K562 (cell line): ENCODE measurements at regions not wholly inside any gene's neighbourhood (a gene's known extent, or its start where the extent isn't known, plus 50 kb on each side); places are given as distances from the start of the nearest gene placed in this dataset.

ENCODE experiments used
- ATAC-seq: fragments of 200-7000 bp; cut with Tn5 transposase; 3 replicates; pipeline ENCODE4 v1.9.1; 2020; ENCODE audit warnings: moderate library complexity
- BruUV-seq: library from RNA; stranded (reverse); fragments of 400-500 nt; replicated peaks from 2 replicates; lab custom pipeline; 2021; lab: Mats Ljungman, UMichigan
- CTCF ChIA-PET: fragments of 300-600 bp; formaldehyde crosslinking; extraction: SDS; loops from one replicate; lab custom pipeline; 2021; ENCODE audit warnings: low intra/inter-chr PET ratio; lab: Yijun Ruan, JAX
- POLR2A ChIA-PET: fragments of 300-600, 350-650 bp; sonication (Branson Sonifier 250); formaldehyde crosslinking; extraction: SDS; loops from one replicate; lab custom pipeline; 2021; ENCODE audit warnings: antibody characterized with exemption, inconsistent platforms; lab: Yijun Ruan, JAX
- DNase-seq, 4 experiments: peaks; one replicate each; pipeline versions ENCODE4 v3.0.0 to v3.0.0-alpha.2; 2011 to 2018; ENCODE audit warnings: low spot score in 3 of 4, mixed read lengths in 3 of 4; ENCODE audit errors: extremely low read depth in 1 of 4
- FAIRE-seq: peaks from 2 replicates; lab custom pipeline; 2011; peaks lifted over from hg19 to GRCh38; lab: Jason Lieb, UNC
- H2AFZ ChIP-seq: 2 replicates; pipeline ENCODE4 v1.6.0; 2011; ENCODE audit warnings: low read depth, low read length, control low read depth, inconsistent platforms
- H3K27ac ChIP-seq: fragments of 200-600 bp; 3 replicates; pipeline ENCODE4 v1.8.0; 2011; ENCODE audit warnings: low read depth, mild to moderate bottlenecking, control low read depth, inconsistent platforms, low read length, moderate library complexity, mixed read lengths; ENCODE audit errors: extremely low read depth
- H3K27me3 ChIP-seq, 2 experiments: fragments of 300-600 bp in 1 of 2; 2 replicates in 1 of 2; 3 replicates in 1 of 2; pipeline versions ENCODE4 v1.6.0 to v1.8.0; 2011; ENCODE audit warnings: inconsistent platforms in 2 of 2, low read length in 2 of 2, mild to moderate bottlenecking in 1 of 2, mixed read lengths in 1 of 2, moderate library complexity in 1 of 2; ENCODE audit not compliant: control insufficient read depth in 2 of 2, insufficient read depth in 2 of 2
- H3K36me3 ChIP-seq: fragments of 300-600 bp; 3 replicates; pipeline ENCODE4 v1.8.0; 2011; ENCODE audit warnings: mild to moderate bottlenecking, low read length, inconsistent platforms; ENCODE audit not compliant: control insufficient read depth, insufficient read depth
- H3K4me1 ChIP-seq, 2 experiments: fragments of 200-600 bp in 1 of 2; replicated peaks in 1 of 2; 2 replicates in 1 of 2; 3 replicates in 1 of 2; pipeline versions ENCODE4 v1.5.1 to v1.8.0; 2011; ENCODE audit warnings: inconsistent platforms in 2 of 2, low read length in 2 of 2, mild to moderate bottlenecking in 1 of 2, mixed read lengths in 1 of 2, moderate library complexity in 1 of 2; ENCODE audit not compliant: control insufficient read depth in 2 of 2, insufficient read depth in 2 of 2
- H3K4me2 ChIP-seq: 2 replicates; pipeline ENCODE4 v1.6.1; 2011; ENCODE audit warnings: low read length, control low read depth, inconsistent platforms, mixed read lengths; ENCODE audit not compliant: insufficient read depth
- H3K4me3 ChIP-seq: fragments of 200-600 bp; sonication (generic), shearing (Covaris generic); 2 replicates; pipeline ENCODE4 v1.5.1; 2016; ENCODE audit warnings: control low read depth, inconsistent platforms
- H3K79me2 ChIP-seq: fragments of 200-600 bp; 3 replicates; pipeline ENCODE4 v1.8.0; 2011; ENCODE audit warnings: low read length, inconsistent platforms; ENCODE audit not compliant: control insufficient read depth, insufficient read depth
- H3K9ac ChIP-seq, 2 experiments: 2 replicates each; pipeline versions ENCODE4 v1.6.0 to v1.6.1; 2011; ENCODE audit warnings: low read depth in 2 of 2, low read length in 2 of 2, control low read depth in 1 of 2, inconsistent platforms in 1 of 2, mild to moderate bottlenecking in 1 of 2, mixed read lengths in 1 of 2; ENCODE audit not compliant: insufficient read depth in 1 of 2
- H3K9me1 ChIP-seq: one replicate; pipeline ENCODE4 v1.6.0; 2011; ENCODE audit warnings: inconsistent platforms, mild to moderate bottlenecking, low read length, moderate library complexity; ENCODE audit not compliant: control insufficient read depth, insufficient read depth
- H3K9me3 ChIP-seq: replicated peaks from 2 replicates; pipeline ENCODE4 v1.5.1; 2011; ENCODE audit warnings: low read depth, low read length, inconsistent platforms; ENCODE audit not compliant: control insufficient read depth, insufficient read depth
- H4K20me1 ChIP-seq: replicated peaks from 2 replicates; pipeline ENCODE4 v1.6.1; 2011; ENCODE audit warnings: low read length, inconsistent platforms, mixed read lengths; ENCODE audit not compliant: control insufficient read depth, insufficient read depth
- ZBTB11 ChIP-seq, 3 experiments: fragments of 200-800 bp in 1 of 3; fragments of 250-450 bp in 1 of 3; fragments of 450-650 bp in 1 of 3; sonication (Bioruptor Pico) in 1 of 3; sonication (Bioruptor generic) in 1 of 3; formaldehyde crosslinking in 1 of 3; IDR thresholded peaks; 2 replicates each; pipeline versions ENCODE4 v1.6.1 to v1.8.0; 2016 to 2022; ENCODE audit warnings: mild to moderate bottlenecking in 2 of 3, missing genetic modification characterization in 2 of 3, missing compliant biosample characterization in 1 of 3, moderate library complexity in 1 of 3
- ZNF121 ChIP-seq: sonication (generic); formaldehyde crosslinking; conservative IDR thresholded peaks from 2 replicates; pipeline ENCODE4 v1.8.0; 2022; ENCODE audit warnings: missing genetic modification reagents
- whole genome bisulfite sequencing: fragments of 100-300 bp; shearing (Covaris generic); methylation state at CpG from one replicate; pipeline ENCODE4 v1.1.6; 2016; ENCODE audit warnings: low coverage, mixed read lengths; ENCODE audit not compliant: insufficient coverage; ENCODE audit errors: missing lambda C conversion rate; 5-methylcytosine and 5-hydroxymethylcytosine counted together
- in situ Hi-C: fragments of 300-500 bp; cut with MboI; formaldehyde crosslinking; loops from 4 replicates; pipeline ENCODE4 v1.15.0; 2018; ENCODE audit warnings: inconsistent platforms, mixed read lengths
- intact Hi-C: fragments of 100-400 bp; cut with micrococcal nuclease; formaldehyde crosslinking; loops from 2 replicates; pipeline ENCODE4 v1.14.2; 2022

GRCh38 chr3:64936556-64936955, 248.8 kb upstream of the ADAMTS9 start:
- Histone ChIP-seq H3K4me3 (no peak overlapping the region), H4K20me1 (no peaks in the 10 kb centered on the region), H3K4me1 (peaks cover 0 to 4% of the 10 kb centered on the region in 2 experiments; a peak in 3 of 5 replicates), H3K9me3 (peaks cover 2% of the 10 kb centered on the region; the same call in 1 of the 2 replicates), H3K36me3 (no peaks in the 10 kb centered on the region), H3K27me3 (no peaks in the 10 kb centered on the region), H3K4me2 (no peak overlapping the region)
- intact Hi-C loops (no loop called here), in situ Hi-C loops (no loop called here)
- DNase-seq (no peak), ATAC-seq (no peak), FAIRE-seq (no peak)
- WGBS, result 0% methylated on average over 1 of the region's 1 CpG
- TF ChIP-seq ZBTB11 (CRISPR knock-in tag; IDR thresholded peaks at IDR 0.05) (peak in 1 of 3 experiments; percentile 53; a peak in 1 of 6 replicates), ZNF121 (no peak)
- TF ChIP-seq, all 486 proteins: peak for 1
- no peaks in the 10 kb centered on the region for H3K79me2 ChIP-seq
- H3K9me1 ChIP-seq, result no peaks in the 10 kb centered on the region
- H3K27ac ChIP-seq, result no peak overlapping the region
- no peak overlapping the region for H2AFZ ChIP-seq
- POLR2A ChIA-PET, result no interaction called here
- CTCF ChIA-PET, result no interaction called here
- no peak overlapping the region for H3K9ac ChIP-seq
- no TSS peak for BruUV-seq
